HG02852 (cell line): ENCODE measurements at regions not wholly inside any gene's neighbourhood (a gene's known extent, or its start where the extent isn't known, plus 50 kb on each side); places are given as distances from the start of the nearest gene placed in this dataset.

ENCODE experiments used
- ATAC-seq: cut with Tn5 transposase; IDR thresholded peaks from one replicate; pipeline ENCODE4 v1.9.1; 2021; ENCODE audit warnings: mild to moderate bottlenecking, moderate library complexity; ENCODE audit not compliant: unreplicated experiment

GRCh38 chr18:78128004-78128403 is 851.6 kb upstream of the SALL3 start:
- no peak for ATAC-seq

DNA sequence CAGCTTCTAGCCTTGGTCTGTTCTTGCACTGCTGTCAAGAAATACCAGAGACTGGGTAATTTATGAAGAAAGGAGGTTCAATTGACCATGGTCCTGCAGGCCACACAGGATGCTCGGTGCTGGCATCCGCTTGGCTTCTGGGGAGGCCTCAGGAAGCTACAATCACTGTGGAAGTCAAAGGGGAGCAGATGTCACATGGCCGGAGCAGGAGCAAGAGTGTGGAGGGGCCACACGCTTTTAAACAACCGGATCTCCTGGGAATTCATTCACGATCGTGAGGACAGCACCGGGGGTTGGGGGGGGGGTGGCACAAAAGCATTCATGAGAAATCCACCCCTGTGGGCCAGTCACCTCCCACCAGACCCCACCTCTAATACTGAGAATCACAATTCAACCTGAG is 850.4 kb upstream of the SALL3 start:
- no peak for ATAC-seq

DNA sequence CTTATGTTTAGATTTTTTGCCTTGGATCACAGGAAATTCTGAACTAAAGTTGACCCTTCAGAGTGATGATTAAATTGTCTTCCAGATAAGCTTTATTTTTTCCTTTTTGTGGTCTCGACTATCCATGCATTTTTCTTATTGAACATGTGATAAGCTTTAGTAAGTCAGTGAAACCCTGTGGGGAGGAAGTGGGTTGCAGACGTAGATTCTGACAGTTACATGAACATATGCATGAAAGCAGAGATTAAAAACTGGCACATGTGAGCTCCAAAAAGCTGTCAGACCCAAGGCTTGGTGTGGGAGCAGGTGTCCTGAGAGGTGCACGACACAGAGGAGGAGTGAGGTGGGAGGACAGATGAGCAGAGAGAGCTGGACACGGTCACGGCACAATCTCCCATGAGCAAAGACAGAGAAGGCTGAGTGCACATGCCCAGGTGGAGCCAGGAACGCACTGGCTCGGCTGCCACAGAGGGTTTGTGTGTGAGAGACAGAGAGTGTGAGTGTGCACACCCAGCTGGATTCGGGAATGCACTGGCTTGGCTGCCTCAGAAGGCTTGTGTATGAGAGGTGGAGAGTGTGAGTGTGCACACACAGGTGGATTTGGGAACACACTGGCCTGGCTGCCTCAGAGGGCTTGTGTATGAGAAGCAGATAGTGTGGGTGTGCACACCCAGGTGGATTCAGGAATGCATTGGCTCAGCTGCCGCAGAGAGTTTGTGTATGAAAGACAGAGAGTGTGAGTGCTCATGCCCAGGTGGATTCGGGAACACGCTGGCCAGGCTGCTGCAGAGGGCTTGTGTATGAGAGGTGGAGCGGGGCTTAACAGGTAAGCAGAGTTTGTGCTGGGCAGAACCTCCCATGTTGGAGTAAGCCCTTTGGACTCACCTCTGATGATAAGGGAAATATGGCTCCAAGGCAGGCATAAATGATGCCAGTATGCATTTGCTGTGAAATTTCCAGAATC is 849.1 kb upstream of the SALL3 start:
- ATAC-seq, result no peak

- no peak for ATAC-seq
These were observed 845.9 kb upstream of the SALL3 start for GRCh38 chr18:78133729-78134128.

GRCh38 chr18:78136986-78137385 is 842.6 kb upstream of the SALL3 start:
- no peak for ATAC-seq

DNA sequence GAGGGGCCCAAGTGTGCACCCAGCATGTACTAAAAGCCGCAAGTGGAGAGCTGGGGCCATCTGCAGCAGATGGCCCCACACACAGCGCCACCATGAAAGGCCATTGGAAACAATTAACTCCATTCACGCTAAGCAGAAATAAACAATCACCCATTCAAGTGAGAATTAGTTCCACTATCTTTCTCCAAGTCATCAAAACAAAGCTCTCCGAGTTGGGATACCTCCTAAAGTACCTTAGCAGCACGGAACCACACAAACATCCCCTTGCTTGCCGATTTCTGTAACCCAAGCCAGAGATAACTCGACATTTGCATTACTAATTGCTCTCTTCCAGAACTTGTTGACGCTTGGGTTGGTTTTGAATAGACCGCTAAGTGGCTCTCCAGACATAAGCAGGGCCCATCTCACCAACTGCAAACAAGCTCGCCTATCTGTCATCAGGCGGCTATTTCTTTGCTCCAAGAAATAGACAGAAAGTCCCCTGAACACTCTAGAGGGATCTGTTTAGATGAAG is 840.6 kb upstream of the SALL3 start:
- no peak for ATAC-seq

DNA sequence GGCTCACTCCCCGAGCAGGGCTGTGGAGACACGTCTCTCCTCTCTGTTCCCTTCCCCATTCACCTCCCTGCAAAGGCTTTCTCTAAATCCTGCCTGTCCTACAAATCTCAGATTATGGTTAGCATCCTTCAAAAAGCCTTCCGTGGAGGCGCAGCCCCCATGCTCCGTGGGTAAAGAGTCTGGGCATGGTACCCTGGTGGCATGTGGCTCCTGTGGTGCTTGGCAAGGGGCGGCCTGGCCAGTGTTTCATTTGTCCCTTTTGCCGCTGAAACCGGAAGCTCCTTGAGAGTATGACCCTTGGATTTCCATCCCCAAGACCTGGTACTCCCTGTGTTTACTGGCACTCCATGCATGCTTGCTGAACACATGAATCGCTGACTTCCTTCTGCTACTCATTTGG is 839.3 kb upstream of the SALL3 start:
- ATAC-seq, result no peak

- no peak for ATAC-seq
These were observed 834.9 kb upstream of the SALL3 start for GRCh38 chr18:78144669-78145068.

DNA sequence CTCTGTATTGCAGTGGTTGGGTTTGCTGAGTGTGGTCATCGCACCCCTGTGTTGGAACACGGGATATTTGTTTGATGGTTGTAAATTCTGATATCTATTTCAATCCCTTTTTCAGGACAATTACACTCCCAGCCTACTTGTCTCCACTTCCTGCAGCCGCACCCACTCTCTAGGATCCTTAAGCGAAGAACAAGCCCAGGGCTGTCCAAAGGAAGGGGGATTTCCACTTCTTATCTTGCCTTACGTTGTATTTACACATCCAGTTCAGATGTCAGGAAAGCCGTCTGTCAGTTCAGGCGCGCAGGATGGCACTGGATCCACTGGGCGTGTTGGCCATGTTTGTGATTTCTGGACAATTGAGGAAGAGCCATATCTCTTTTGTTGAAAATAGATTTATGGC is 834.5 kb upstream of the SALL3 start:
- no peak for ATAC-seq

DNA sequence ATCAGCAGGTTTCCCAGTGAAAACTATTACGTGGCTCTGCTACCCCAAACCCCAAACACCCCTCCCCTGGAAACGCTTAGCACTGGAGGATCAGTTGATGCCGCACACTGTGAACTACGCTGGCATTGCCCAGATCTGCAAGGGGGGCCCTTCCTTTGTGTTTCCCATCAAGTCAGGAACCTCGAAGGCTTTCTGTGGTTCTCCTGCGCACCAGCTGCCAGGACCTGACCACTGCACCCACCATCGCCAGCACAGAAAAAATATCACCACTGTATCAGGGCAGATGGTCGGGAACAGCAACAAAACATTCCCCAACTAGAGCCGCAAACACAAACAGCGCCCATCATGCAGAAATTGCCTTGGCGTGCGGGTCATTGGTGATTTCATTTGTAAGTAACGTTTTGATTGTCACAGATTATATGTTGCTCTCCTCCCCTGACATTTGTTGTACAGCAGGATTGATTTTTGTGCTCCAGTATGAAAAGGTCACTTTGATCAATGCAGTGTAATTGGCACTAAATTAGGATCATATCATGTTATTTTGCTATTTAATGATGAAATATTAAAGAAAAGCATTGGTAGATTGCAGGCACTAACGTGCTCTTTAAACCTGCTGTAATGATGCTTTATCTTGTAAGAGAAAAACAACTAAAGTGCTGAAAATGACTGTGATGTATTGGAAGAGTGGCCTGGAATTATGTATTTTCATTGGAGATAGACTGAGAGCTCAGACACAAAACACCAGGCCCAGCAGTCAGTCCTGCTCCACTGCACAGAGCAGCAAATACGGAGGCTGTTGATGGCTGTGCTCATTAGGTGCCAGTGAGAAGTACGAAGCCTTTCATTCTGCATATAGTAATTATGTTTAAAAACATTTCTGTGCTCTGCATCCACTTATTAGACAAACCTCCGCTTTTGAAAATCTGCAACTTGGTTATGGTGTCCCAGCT is 833.2 kb upstream of the SALL3 start:
- no peak for ATAC-seq

DNA sequence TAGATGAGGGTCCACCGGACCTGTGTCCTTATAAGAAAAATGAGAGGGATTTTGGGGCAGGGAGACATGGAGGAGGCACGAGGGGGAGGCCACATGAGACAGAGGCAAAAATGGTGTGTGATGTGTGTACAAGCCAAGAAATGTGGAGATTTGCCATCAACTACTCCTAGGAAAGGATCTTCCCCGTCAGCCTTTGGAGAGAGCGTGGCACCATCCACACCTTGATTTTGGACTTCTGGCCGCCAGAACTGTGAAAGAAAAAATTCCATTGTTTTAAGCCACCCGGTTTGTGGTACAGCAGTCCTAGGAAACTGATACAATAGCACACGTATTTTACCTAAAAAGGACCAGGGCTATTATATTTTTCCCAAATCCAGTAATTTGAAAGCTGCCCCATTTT is 829.0 kb upstream of the SALL3 start:
- ATAC-seq, result no peak

GRCh38 chr18:78151234-78151633 is 828.4 kb upstream of the SALL3 start:
- no peak for ATAC-seq

GRCh38 chr18:78151948-78152725 is 827.5 kb upstream of the SALL3 start:
- no peak for ATAC-seq

DNA sequence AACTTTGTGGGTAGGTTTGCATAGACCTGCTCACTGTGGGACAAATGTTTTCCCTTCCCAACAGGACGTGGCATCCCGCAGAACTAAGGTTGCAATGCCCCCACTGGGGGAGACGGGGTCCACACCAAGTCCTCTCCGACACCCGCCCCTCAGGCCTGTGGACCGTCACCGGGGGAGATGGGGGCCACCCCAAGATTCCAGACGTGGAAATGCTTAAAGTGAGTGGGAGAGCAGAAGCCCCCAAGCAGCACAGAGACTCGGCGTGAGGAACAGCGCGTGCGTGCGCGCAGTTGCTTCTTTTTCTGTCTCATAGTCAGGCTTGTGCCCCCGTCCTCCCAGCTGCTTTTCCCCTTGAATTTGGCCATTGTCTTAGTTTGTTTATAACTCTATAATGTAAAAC is 826.3 kb upstream of the SALL3 start:
- no peak for ATAC-seq

DNA sequence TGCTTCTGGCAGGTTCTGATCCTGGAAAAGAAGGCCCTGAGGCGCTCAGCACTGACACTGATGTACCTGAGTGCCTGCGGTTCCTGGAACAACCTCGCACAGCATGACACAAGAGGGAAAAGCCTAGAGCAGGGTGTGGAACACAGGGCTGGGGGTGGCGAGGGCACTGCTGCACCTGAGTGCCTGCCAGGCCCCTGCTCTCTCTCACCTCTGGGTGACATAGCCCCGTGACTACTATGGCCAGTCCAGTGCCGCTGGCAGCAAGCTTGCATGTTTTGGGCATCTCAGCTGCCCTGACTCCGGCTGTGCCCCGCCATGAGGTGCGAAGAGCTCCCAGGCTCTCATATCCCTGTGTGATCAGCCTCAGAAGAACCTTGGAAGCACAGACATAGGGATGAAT is 825.2 kb upstream of the SALL3 start:
- no peak for ATAC-seq

DNA sequence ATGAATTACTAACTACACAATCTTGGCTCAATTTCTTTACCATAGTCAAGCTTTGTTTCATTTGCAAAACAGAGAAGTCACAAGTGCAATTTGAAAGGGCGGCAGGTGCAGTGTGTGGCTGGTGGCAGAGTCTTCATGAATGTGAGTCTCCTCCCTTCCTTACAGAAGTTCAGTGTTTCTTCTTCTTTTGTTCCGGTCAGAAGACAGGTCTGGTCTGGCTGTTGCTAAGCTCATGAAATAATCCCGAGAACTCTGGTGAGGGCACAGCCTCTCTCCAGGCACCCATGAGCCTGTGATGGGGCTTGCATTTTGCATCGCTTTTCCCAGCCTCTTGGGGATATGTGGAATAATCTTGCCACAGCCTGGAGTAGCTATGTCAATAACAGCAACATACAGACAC is 824.8 kb upstream of the SALL3 start:
- no peak for ATAC-seq

GRCh38 chr18:78156466-78156865 is 823.2 kb upstream of the SALL3 start:
- ATAC-seq, result no peak

- ATAC-seq, result no peak
These were observed 820.7 kb upstream of the SALL3 start for GRCh38 chr18:78158943-78159342.

DNA sequence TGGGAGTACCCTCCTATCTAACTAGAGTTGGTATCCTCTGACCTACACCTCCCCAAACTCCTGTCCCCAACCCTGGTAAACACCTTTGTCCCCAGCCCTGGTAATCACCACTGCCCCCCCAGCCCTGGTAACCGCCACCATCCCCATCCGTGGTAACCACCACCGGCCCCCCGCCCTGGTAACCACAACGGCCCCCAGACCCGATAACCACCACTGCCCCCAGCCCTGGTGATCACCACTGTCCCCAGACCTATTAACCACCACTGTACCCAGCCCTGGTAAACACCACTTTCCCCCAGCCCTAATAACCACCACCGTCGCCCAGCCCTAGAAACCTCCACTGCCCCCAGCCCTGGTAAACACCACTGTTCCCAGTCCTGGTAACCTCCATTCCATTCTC is 820.2 kb upstream of the SALL3 start:
- no peak for ATAC-seq

- no peak for ATAC-seq
These were observed 818.5 kb upstream of the SALL3 start for GRCh38 chr18:78160961-78161656.
